Lower lobe of right lung (tissue), 2 donors: ENCODE measurements at regions not wholly inside any gene's neighbourhood (a gene's known extent, or its start where the extent isn't known, plus 50 kb on each side); places are given as distances from the start of the nearest gene placed in this dataset.

Source experiments
- ATAC-seq, 2 donors: fragments of 200-7000 bp; cut with Tn5 transposase; one replicate each; pipeline ENCODE4 v1.9.1; 2020 to 2022; ENCODE audit warnings: mild to moderate bottlenecking in 2 of 2, moderate library complexity in 2 of 2
- DNase-seq: peaks from one replicate; pipeline ENCODE4 v3.0.0-alpha.2; 2020
- H3K27ac ChIP-seq: fragments of 200-600 bp; one replicate; pipeline ENCODE4 v1.8.0; 2022
- H3K27me3 ChIP-seq: fragments of 200-600 bp; one replicate; pipeline ENCODE4 v1.8.0; 2022; ENCODE audit warnings: low read depth
- H3K36me3 ChIP-seq: fragments of 200-600 bp; one replicate; pipeline ENCODE4 v1.8.0; 2022; ENCODE audit warnings: mild to moderate bottlenecking
- H3K4me1 ChIP-seq: fragments of 200-600 bp; one replicate; pipeline ENCODE4 v1.8.0; 2022
- H3K4me3 ChIP-seq: fragments of 200-600 bp; one replicate; pipeline ENCODE4 v1.8.0; 2022; ENCODE audit warnings: mild to moderate bottlenecking
- H3K9me3 ChIP-seq: fragments of 200-600 bp; one replicate; pipeline ENCODE4 v1.8.0; 2022
- intact Hi-C: fragments of 100-400 bp; cut with DNase I; formaldehyde crosslinking; loops from one replicate; pipeline ENCODE4 v1.11.0; 2022
- TF ChIP-seq, protein P1 (sequence below): fragments of 200-600 bp; IDR thresholded peaks from one replicate; pipeline ENCODE4 v1.8.0; 2022; ENCODE audit warnings: antibody characterized with exemption, mild to moderate bottlenecking
- donor health status: DM: no; HTN: yes; CAD: no; lungs with severe emphysema.

DNA sequence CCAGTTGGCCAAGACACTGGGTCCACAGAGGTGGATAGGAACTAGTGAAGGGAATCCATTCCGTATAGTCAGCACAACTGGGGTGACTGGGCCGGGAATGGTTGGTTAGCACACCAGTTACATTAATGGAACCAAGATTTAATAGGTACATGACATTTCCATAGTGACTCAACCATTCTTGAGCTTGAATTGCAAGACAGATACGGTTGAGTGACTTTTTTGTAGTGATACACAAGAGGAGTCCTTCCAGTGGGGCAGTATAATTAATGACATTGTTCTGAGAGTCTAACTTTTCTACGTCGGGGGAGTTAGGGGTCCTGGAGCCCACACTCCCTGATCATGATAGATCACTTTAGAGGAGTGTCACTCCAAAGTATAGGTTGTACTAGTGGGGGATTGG lies 211.6 kb upstream of the CXCL13 start:
- no peak for ATAC-seq
- H3K27me3 ChIP-seq = no peaks in the 10 kb centered on the region
- no peaks in the 10 kb centered on the region for H3K36me3 ChIP-seq
- DNase-seq = no peak
- no peaks in the 10 kb centered on the region for H3K9me3 ChIP-seq
- TF ChIP-seq, protein P1, sequence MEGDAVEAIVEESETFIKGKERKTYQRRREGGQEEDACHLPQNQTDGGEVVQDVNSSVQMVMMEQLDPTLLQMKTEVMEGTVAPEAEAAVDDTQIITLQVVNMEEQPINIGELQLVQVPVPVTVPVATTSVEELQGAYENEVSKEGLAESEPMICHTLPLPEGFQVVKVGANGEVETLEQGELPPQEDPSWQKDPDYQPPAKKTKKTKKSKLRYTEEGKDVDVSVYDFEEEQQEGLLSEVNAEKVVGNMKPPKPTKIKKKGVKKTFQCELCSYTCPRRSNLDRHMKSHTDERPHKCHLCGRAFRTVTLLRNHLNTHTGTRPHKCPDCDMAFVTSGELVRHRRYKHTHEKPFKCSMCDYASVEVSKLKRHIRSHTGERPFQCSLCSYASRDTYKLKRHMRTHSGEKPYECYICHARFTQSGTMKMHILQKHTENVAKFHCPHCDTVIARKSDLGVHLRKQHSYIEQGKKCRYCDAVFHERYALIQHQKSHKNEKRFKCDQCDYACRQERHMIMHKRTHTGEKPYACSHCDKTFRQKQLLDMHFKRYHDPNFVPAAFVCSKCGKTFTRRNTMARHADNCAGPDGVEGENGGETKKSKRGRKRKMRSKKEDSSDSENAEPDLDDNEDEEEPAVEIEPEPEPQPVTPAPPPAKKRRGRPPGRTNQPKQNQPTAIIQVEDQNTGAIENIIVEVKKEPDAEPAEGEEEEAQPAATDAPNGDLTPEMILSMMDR = no peak
- H3K27ac ChIP-seq = no peak overlapping the region
- H3K4me3 ChIP-seq = no peak overlapping the region
- H3K4me1 ChIP-seq = no peaks in the 10 kb centered on the region
- intact Hi-C loops = no loop called here

DNA sequence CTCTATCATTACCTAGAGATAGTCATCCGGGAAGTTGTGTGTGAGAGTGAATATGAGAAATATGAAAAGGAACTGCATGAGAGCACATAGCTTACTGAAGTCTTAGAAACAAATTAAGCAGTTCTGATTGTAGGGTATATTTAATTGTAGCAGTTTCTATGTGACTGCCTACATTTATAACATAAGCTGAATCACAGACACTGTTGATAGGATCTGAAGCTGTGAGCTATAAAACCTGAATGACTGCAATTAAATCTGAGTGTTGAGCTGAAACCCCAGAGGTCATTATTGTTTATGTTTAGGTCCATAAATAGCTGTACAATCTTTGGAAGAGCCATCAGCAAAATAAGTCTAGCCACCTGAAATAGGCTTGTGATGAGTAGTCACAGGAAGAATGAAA lies 210.1 kb upstream of the CXCL13 start:
- no peak overlapping the region for H3K4me3 ChIP-seq
- intact Hi-C loops = no loop called here
- no peak overlapping the region for H3K27ac ChIP-seq
- TF ChIP-seq, protein P1 = no peak
- no peak for DNase-seq
- H3K9me3 ChIP-seq = no peaks in the 10 kb centered on the region
- H3K27me3 ChIP-seq = no peaks in the 10 kb centered on the region
- ATAC-seq = no peak
- H3K4me1 ChIP-seq = no peaks in the 10 kb centered on the region
- H3K36me3 ChIP-seq = no peaks in the 10 kb centered on the region

DNA sequence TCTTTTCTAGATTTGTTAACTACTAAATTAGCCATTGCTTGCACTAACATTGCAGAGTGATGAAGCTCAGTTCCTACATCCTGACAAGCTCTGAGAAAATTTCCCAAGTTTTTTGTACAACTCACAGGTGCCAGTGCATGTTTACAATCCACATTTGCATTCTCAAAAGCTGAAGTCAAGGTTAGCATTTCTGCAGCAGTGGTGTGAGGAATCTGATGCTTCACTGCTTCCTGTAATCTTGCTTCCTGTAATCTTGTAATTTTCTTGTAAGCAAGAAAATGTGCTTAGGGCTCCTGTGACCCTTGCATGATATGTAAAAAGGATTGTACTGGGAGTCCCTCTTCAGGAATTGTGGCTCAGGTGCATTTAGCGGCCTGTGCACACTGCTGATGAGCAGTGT lies 207.4 kb upstream of the CXCL13 start:
- TF ChIP-seq, protein P1 = no peak
- H3K4me1 ChIP-seq = no peaks in the 10 kb centered on the region
- H3K9me3 ChIP-seq = no peaks in the 10 kb centered on the region
- DNase-seq (no peak), ATAC-seq (no peak)
- no peak overlapping the region for H3K4me3 ChIP-seq
- intact Hi-C loops = no loop called here
- no peak overlapping the region for H3K27ac ChIP-seq
- H3K27me3 ChIP-seq = no peaks in the 10 kb centered on the region
- H3K36me3 ChIP-seq = no peaks in the 10 kb centered on the region

DNA sequence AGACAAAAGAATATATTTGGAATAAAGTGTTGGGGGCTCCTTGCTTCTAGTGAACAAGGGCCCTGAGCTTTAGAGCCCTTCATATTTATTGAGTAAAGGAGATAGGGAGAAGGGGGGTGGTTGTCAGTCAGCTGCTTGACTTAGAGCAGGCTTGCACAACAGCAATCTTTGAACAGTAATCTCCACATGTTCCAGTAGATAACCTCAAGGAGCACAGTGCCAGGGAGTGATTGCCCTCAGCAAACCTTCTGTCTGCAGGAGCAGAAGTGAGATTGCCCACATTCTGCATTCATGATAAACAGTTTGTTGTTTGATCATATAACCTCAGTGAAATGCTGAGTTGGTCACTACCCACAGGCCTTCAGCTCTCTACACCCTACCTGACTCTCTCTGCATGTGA lies 205.8 kb upstream of the CXCL13 start:
- TF ChIP-seq, protein P1 = no peak
- no peak for DNase-seq
- no peak overlapping the region for H3K4me3 ChIP-seq
- no peaks in the 10 kb centered on the region for H3K27me3 ChIP-seq
- no peaks in the 10 kb centered on the region for H3K36me3 ChIP-seq
- no peaks in the 10 kb centered on the region for H3K9me3 ChIP-seq
- no peak for ATAC-seq
- no peaks in the 10 kb centered on the region for H3K4me1 ChIP-seq
- intact Hi-C loops = no loop called here
- H3K27ac ChIP-seq = no peak overlapping the region

DNA sequence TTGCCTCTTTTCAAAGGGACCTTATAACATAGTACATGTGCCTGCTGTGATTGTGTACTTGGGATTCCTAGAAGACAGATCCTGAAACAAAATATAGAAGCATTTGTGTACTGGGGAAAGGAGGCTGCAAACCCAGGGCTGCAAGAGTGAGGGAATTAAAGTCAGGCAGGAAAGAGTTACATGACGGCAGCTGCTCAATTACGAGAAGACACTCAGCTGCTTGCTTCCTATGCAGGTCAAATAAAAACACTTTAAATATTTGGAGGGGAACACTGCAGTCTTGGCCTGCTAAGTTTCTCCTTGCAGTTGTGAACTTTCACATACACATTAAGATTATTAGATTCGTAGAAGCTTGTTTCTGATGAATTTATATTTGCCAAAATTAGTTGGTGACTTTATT lies 191.9 kb upstream of the CXCL13 start:
- ATAC-seq (no peak), DNase-seq (no peak)
- H3K4me1 ChIP-seq = no peaks in the 10 kb centered on the region
- H3K27ac ChIP-seq = no peak overlapping the region
- H3K4me3 ChIP-seq = no peak overlapping the region
- TF ChIP-seq, protein P1 = no peak
- no peaks in the 10 kb centered on the region for H3K9me3 ChIP-seq
- intact Hi-C loops = no loop called here
- H3K36me3 ChIP-seq = no peaks in the 10 kb centered on the region
- peaks cover 5% of the 10 kb centered on the region for H3K27me3 ChIP-seq

DNA sequence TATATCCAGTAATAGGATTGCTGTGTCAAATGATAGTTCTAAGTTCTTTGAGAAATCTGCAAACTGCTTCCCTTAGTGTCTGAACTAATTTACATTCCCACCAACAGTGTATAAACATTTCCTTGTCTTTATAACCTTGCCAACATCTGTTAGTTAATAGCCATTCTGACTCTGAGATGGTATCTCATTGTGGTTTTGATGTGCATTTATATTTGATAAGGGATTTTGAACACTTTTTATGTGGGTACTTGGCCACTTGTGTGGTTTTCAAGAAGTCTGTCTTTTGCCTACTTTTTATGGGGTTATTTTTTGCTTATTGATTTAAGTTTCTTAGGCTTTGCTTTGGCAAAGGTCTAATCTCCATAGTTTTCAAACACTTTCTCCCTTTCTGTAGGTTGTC lies 189.9 kb upstream of the CXCL13 start:
- DNase-seq = no peak
- Histone ChIP-seq H3K27me3 (peaks cover 5% of the 10 kb centered on the region), H3K4me3 (no peak overlapping the region), H3K36me3 (no peaks in the 10 kb centered on the region), H3K27ac (no peak overlapping the region), H3K4me1 (no peaks in the 10 kb centered on the region), H3K9me3 (no peaks in the 10 kb centered on the region)
- ATAC-seq = no peak
- intact Hi-C loops = no loop called here
- TF ChIP-seq, protein P1 = no peak
